Natural killer cell (primary cell): ENCODE measurements at regions not wholly inside any gene's neighbourhood (a gene's known extent, or its start where the extent isn't known, plus 50 kb on each side); places are given as distances from the start of the nearest gene placed in this dataset.

ENCODE experiments used
- ATAC-seq, 3 donors: fragments of 150-1000 bp in 2 of 3; fragments of 200-7000 bp in 1 of 3; cut with Tn5 transposase; 1 replicate in 1 of 3; 2 replicates in 2 of 3; pipeline ENCODE4 v1.10.0; 2021; ENCODE audit warnings: mild to moderate bottlenecking in 2 of 3, moderate library complexity in 2 of 3
- DNase-seq, 2 donors: peaks; one replicate each; pipeline versions ENCODE4 v3.0.0 to v3.0.0-alpha.2; 2013 to 2021; ENCODE audit warnings: mixed read lengths in 1 of 2
- H3K27ac ChIP-seq: one replicate; pipeline ENCODE4 v1.5.1; 2013; ENCODE audit warnings: mild to moderate bottlenecking, low read length
- H3K27me3 ChIP-seq: one replicate; pipeline ENCODE4 v1.6.1; 2013; ENCODE audit warnings: low read length; ENCODE audit not compliant: control insufficient read depth, insufficient read depth
- H3K36me3 ChIP-seq: one replicate; pipeline ENCODE4 v1.6.1; 2013; ENCODE audit warnings: low read length; ENCODE audit not compliant: control insufficient read depth, insufficient read depth
- H3K4me1 ChIP-seq: one replicate; pipeline ENCODE4 v1.6.1; 2013; ENCODE audit warnings: low read length; ENCODE audit not compliant: control insufficient read depth, insufficient read depth
- H3K4me3 ChIP-seq: one replicate; pipeline ENCODE4 v1.5.1; 2013; ENCODE audit warnings: low read length
- H3K9me3 ChIP-seq: one replicate; pipeline ENCODE4 v1.6.1; 2013; ENCODE audit warnings: low read length; ENCODE audit not compliant: control insufficient read depth, insufficient read depth
- H3K27ac Mint-ChIP-seq, 2 donors: one replicate each; pipeline ENCODE4 v1.8.0; 2022; ENCODE audit warnings: mild to moderate bottlenecking in 2 of 2, mixed read lengths in 2 of 2, moderate library complexity in 1 of 2
- H3K27me3 Mint-ChIP-seq, 2 donors: one replicate each; pipeline ENCODE4 v1.8.0; 2022; ENCODE audit warnings: low read depth in 2 of 2, mixed read lengths in 2 of 2
- H3K36me3 Mint-ChIP-seq: one replicate; pipeline ENCODE4 v1.8.0; 2022; ENCODE audit warnings: mixed read lengths
- H3K4me1 Mint-ChIP-seq, 2 donors: one replicate each; pipeline ENCODE4 v1.8.0; 2022; ENCODE audit warnings: mixed read lengths in 2 of 2
- H3K4me3 Mint-ChIP-seq: one replicate; pipeline ENCODE4 v1.8.0; 2022; ENCODE audit warnings: mild to moderate bottlenecking, moderate library complexity, mixed read lengths
- H3K9me3 Mint-ChIP-seq, 2 donors: one replicate each; pipeline ENCODE4 v1.8.0; 2022; ENCODE audit warnings: mixed read lengths in 2 of 2
- WGBS: methylation state at CpG from one replicate; pipeline ENCODE4 v1.1.7; 2013; ENCODE audit warnings: missing lambda C conversion rate; ENCODE audit not compliant: insufficient coverage; 5-methylcytosine and 5-hydroxymethylcytosine counted together
- intact Hi-C: fragments of 100-400 bp; cut with micrococcal nuclease; formaldehyde crosslinking; loops from one replicate; pipeline ENCODE4 v1.14.2; 2022
- TF ChIP-seq, protein P1 (sequence below): fragments of 200-600 bp; IDR thresholded peaks from one replicate; pipeline ENCODE4 v1.8.0; 2022; ENCODE audit warnings: antibody characterized with exemption

- no peak for ATAC-seq
- H3K27ac Mint-ChIP-seq = no peak overlapping the region
- Histone ChIP-seq H3K27me3 (peaks cover 3% of the 10 kb centered on the region), H3K4me3 (no peak overlapping the region), H3K9me3 (no peaks in the 10 kb centered on the region), H3K27ac (no peak overlapping the region), H3K4me1 (no peaks in the 10 kb centered on the region), H3K36me3 (no peaks in the 10 kb centered on the region)
- no peak overlapping the region for H3K4me3 Mint-ChIP-seq
- H3K27me3 Mint-ChIP-seq = peaks cover 34 to 42% of the 10 kb centered on the region in 2 donors
- H3K9me3 Mint-ChIP-seq = no peaks in the 10 kb centered on the region
- TF ChIP-seq, protein P1, sequence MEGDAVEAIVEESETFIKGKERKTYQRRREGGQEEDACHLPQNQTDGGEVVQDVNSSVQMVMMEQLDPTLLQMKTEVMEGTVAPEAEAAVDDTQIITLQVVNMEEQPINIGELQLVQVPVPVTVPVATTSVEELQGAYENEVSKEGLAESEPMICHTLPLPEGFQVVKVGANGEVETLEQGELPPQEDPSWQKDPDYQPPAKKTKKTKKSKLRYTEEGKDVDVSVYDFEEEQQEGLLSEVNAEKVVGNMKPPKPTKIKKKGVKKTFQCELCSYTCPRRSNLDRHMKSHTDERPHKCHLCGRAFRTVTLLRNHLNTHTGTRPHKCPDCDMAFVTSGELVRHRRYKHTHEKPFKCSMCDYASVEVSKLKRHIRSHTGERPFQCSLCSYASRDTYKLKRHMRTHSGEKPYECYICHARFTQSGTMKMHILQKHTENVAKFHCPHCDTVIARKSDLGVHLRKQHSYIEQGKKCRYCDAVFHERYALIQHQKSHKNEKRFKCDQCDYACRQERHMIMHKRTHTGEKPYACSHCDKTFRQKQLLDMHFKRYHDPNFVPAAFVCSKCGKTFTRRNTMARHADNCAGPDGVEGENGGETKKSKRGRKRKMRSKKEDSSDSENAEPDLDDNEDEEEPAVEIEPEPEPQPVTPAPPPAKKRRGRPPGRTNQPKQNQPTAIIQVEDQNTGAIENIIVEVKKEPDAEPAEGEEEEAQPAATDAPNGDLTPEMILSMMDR = no peak
- H3K36me3 Mint-ChIP-seq = no peaks in the 10 kb centered on the region
- no peak for DNase-seq
- H3K4me1 Mint-ChIP-seq = peaks cover under 1% of the 10 kb centered on the region in 2 donors
- intact Hi-C loops = no loop called here
- 79% methylated on average over 13 of the region's 13 CpGs for WGBS
Measured at GRCh38 chr6:793261-793660, 100.3 kb upstream of the EXOC2 start.

- ATAC-seq (no peak), DNase-seq (no peak)
- no peak overlapping the region for H3K4me3 Mint-ChIP-seq
- H3K4me3 ChIP-seq = no peak overlapping the region
- H3K27ac Mint-ChIP-seq = no peak overlapping the region
- no peaks in the 10 kb centered on the region for H3K36me3 ChIP-seq
- H3K27ac ChIP-seq = no peak overlapping the region
- H3K4me1 Mint-ChIP-seq = peaks cover 7% of the 10 kb centered on the region in 2 donors
- peaks cover 33 to 42% of the 10 kb centered on the region in 2 donors for H3K27me3 Mint-ChIP-seq
- intact Hi-C loops = no loop called here
- peaks cover 4% of the 10 kb centered on the region for H3K4me1 ChIP-seq
- no peaks in the 10 kb centered on the region for H3K9me3 Mint-ChIP-seq
- H3K27me3 ChIP-seq = no peaks in the 10 kb centered on the region
- no peaks in the 10 kb centered on the region for H3K36me3 Mint-ChIP-seq
- 82% methylated on average over 11 of the region's 11 CpGs for WGBS
- TF ChIP-seq, protein P1 = no peak
- no peaks in the 10 kb centered on the region for H3K9me3 ChIP-seq
Measured at GRCh38 chr6:792662-793061, 99.7 kb upstream of the EXOC2 start.

DNA sequence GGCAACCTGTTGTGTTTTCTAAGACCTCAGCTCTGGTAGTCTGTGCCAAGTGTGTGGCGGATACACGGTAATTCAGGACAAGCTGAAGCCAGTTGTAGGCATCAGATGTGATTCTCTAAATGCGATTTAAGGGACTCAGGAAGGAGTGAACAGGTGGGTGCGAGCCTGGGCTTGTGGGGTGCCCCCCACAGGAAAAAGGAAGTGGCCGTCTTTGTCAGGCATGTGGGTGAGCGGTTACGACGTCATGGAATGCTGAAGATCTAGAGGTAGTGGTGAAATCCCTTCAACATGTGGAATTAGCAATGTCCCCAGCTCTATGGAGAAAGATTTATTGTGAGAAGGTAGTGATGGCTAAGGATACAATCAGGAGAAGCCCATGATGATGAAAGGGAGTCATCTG is 95.1 kb upstream of the EXOC2 start:
- 15% methylated on average over 8 of the region's 8 CpGs for WGBS
- Mint-ChIP-seq H3K27ac (no peak overlapping the region), H3K4me3 (no peak overlapping the region), H3K36me3 (no peaks in the 10 kb centered on the region), H3K9me3 (no peaks in the 10 kb centered on the region), H3K4me1 (peaks cover 8 to 9% of the 10 kb centered on the region in 2 donors), H3K27me3 (peaks cover 18 to 24% of the 10 kb centered on the region in 2 donors)
- Histone ChIP-seq H3K36me3 (no peaks in the 10 kb centered on the region), H3K27ac (no peak overlapping the region), H3K9me3 (no peaks in the 10 kb centered on the region), H3K4me3 (no peak overlapping the region), H3K27me3 (no peaks in the 10 kb centered on the region), H3K4me1 (peaks cover 4% of the 10 kb centered on the region)
- ATAC-seq (no peak), DNase-seq (peak in 1 of 2 donors; percentile 11)
- TF ChIP-seq, protein P1 = no peak
- intact Hi-C loops = no loop called here
